ENCODE measurements at regions not wholly inside any gene's neighbourhood (a gene's known extent, or its start where the extent isn't known, plus 50 kb on each side); places are given as distances from the start of the nearest gene placed in this dataset.

DNA sequence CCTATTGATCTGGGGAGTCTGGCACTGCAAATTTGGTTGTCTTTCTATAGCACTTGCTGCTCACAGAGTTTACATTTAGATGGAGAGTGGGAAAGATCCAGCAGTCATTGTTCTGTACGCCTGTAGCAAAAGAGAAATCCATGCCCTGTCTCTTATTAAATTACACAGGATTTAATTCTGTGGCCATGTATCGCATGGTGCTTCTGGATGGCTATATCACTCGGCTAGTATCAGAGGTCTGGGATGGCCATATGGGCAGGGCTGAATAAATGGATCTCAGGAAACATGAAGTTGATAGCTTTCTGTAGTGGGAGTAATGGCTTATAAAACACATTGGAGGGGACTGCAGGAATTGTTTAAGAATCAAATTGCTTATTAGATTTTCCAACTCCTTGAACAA, 325.8 kb upstream of the DPH6 start:
- Histone ChIP-seq H3K27me3 (no peaks in the 10 kb centered on the region), H3K36me3 (replicated peaks in 1 of 2) (no peaks in the 10 kb centered on the region), H3K4me3 (no peak overlapping the region), H3K9me3 (replicated peaks in 1 of 3) (no peaks in the 10 kb centered on the region), H3K4me1 (replicated peaks in 1 of 2) (no peaks in the 10 kb centered on the region), H3K27ac (no peak overlapping the region)
- WGBS, 4 donors, result 78 to 88% (median 83%) methylated on average over 3 of the region's 3 CpGs
- TF ChIP-seq, protein P1, sequence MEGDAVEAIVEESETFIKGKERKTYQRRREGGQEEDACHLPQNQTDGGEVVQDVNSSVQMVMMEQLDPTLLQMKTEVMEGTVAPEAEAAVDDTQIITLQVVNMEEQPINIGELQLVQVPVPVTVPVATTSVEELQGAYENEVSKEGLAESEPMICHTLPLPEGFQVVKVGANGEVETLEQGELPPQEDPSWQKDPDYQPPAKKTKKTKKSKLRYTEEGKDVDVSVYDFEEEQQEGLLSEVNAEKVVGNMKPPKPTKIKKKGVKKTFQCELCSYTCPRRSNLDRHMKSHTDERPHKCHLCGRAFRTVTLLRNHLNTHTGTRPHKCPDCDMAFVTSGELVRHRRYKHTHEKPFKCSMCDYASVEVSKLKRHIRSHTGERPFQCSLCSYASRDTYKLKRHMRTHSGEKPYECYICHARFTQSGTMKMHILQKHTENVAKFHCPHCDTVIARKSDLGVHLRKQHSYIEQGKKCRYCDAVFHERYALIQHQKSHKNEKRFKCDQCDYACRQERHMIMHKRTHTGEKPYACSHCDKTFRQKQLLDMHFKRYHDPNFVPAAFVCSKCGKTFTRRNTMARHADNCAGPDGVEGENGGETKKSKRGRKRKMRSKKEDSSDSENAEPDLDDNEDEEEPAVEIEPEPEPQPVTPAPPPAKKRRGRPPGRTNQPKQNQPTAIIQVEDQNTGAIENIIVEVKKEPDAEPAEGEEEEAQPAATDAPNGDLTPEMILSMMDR (IDR thresholded peaks at IDR 0.05), result no peak
- TF ChIP-seq POLR2A (IDR thresholded peaks at IDR 0.05), result no peak
- no peak for DNase-seq
- intact Hi-C loops (cut with DNase I), result no loop called here

DNA sequence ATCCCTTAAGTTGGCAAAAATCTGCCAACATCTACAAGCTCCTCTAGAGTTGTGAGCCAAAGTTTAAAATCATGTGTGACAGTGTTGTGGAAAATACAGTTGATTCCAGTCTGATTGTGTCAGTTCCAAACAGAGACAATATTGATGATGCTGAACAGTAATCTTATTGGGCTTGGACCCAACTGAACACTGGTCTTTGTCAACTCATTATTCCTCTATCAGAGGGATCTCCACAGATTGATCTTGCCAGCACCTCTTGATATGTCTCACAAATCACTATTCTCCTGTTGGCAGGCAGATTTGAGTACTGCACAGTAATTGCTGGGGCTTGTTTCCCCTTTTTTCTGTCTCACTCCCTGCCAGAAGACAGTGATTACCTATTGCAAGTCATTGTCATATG, 326.6 kb upstream of the DPH6 start:
- TF ChIP-seq, protein P1 (IDR thresholded peaks at IDR 0.05), result no peak
- TF ChIP-seq POLR2A (IDR thresholded peaks at IDR 0.05), result no peak
- Histone ChIP-seq H3K9me3 (replicated peaks in 1 of 3) (no peaks in the 10 kb centered on the region), H3K27ac (no peak overlapping the region), H3K4me1 (replicated peaks in 1 of 2) (no peaks in the 10 kb centered on the region), H3K27me3 (no peaks in the 10 kb centered on the region), H3K4me3 (no peak overlapping the region), H3K36me3 (replicated peaks in 1 of 2) (no peaks in the 10 kb centered on the region)
- no peak for DNase-seq
- intact Hi-C loops (cut with DNase I), result no loop called here

DNA sequence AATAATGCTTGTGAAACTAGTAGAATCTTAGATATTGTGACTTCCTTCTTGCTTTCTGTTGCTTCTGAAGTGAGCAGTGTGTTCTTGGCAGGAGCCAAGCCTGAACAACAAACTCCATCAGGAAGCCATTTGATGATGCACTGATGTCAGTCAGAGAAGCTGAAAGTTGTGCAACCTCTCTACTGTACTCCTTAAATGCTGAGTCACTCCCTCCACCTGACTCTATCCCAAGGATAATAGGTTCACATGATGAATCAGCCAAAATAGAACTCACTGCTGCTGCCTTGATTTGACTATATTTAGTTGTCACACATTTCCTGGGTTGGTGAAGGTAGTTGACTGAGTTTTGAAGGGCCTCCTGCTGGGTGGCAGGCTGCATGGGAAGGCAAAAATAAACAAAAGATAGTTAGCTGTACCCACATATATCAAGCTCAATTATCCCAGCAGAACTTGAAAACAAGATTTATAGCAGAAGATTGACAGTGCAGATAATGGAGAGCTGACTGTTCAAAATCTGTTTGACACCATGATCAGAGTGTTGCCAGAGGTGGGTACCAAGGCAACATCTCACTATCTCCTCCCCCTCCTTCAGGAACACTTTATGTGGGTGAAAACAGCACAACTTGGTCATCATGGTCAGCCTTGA, 328.4 kb upstream of the DPH6 start:
- H3K9me3 ChIP-seq (replicated peaks in 1 of 3), result no peaks in the 10 kb centered on the region
- H3K4me1 ChIP-seq (replicated peaks in 1 of 2), result no peaks in the 10 kb centered on the region
- DNase-seq, result peak in 1 of 7 donors; percentile 8
- no peaks in the 10 kb centered on the region for H3K36me3 ChIP-seq (replicated peaks in 1 of 2)
- intact Hi-C loops (cut with DNase I), result no loop called here
- no peaks in the 10 kb centered on the region for H3K27me3 ChIP-seq
- no peak overlapping the region for H3K27ac ChIP-seq
- H3K4me3 ChIP-seq, result no peak overlapping the region
- TF ChIP-seq, protein P1 (IDR thresholded peaks at IDR 0.05), result no peak
- no peak for TF ChIP-seq POLR2A (IDR thresholded peaks at IDR 0.05)

DNA sequence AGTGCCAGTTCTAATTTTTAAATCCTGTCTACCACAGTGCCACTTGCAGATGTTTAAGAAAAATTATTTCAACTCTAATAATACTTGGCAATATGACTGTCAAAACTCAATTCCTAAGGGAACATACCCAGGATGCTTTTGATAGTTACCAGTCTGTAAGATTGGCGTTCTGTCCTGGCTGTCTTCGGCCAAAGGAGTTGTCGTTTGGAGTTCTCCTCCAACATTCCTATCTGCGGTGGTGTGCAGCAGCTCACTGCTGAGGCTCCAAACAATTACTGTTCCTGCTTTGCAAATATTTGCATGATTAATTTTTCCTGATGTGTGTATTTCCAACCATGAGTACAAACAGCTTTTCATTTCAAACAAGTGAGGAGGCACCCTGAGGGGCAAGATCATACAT, 330.8 kb upstream of the DPH6 start:
- 67 to 83% (median 75%) methylated on average over 4 of the region's 4 CpGs for WGBS, 4 donors
- Histone ChIP-seq H3K27ac (no peak overlapping the region), H3K9me3 (replicated peaks in 1 of 3) (no peaks in the 10 kb centered on the region), H3K27me3 (no peaks in the 10 kb centered on the region), H3K4me3 (no peak overlapping the region), H3K4me1 (replicated peaks in 1 of 2) (no peaks in the 10 kb centered on the region), H3K36me3 (replicated peaks in 1 of 2) (no peaks in the 10 kb centered on the region)
- no peak for TF ChIP-seq POLR2A (IDR thresholded peaks at IDR 0.05)
- TF ChIP-seq, protein P1 (IDR thresholded peaks at IDR 0.05), result no peak
- intact Hi-C loops (cut with DNase I), result no loop called here
- DNase-seq, result no peak

Measured in adrenal gland (tissue), 9 donors.